Endothelial cell of umbilical vein (primary cell): ENCODE measurements at regions not wholly inside any gene's neighbourhood (a gene's known extent, or its start where the extent isn't known, plus 50 kb on each side); places are given as distances from the start of the nearest gene placed in this dataset.

ENCODE experiments used
- BruUV-seq: library from RNA; stranded (reverse); fragments of 400-500 nt; replicated peaks from 2 replicates; lab custom pipeline; 2021; lab: Mats Ljungman, UMichigan
- CTCF ChIA-PET: fragments of 300-600, 350-600 bp; sonication (Branson Sonifier 250); formaldehyde crosslinking; loops from one replicate; lab custom pipeline; 2021; ENCODE audit warnings: antibody characterized with exemption, inconsistent platforms; lab: Charles Lee
- POLR2A ChIA-PET: fragments of 300-600, 350-600 bp; sonication (Branson Sonifier 250); formaldehyde crosslinking; loops from one replicate; lab custom pipeline; 2021; ENCODE audit warnings: antibody characterized with exemption, inconsistent platforms; lab: Charles Lee
- DNase-seq: peaks from one replicate; pipeline ENCODE4 v3.0.0-alpha.2; 2011; ENCODE audit warnings: low read depth, low spot score
- FAIRE-seq: peaks from 2 replicates; lab custom pipeline; 2011; peaks lifted over from hg19 to GRCh38; lab: Jason Lieb, UNC
- H2AFZ ChIP-seq: 2 replicates; pipeline ENCODE4 v1.6.0; 2012; ENCODE audit warnings: low read depth, low read length, control low read depth, inconsistent platforms
- H3K27ac ChIP-seq: 2 replicates; pipeline ENCODE4 v1.5.1; 2011; ENCODE audit warnings: low read depth, mild to moderate bottlenecking, control low read depth, low read length, moderate library complexity; ENCODE audit not compliant: insufficient read depth
- H3K27me3 ChIP-seq, 2 experiments: 2 replicates each; pipeline versions ENCODE4 v1.6.0 to v1.6.1; 2011; ENCODE audit warnings: low read length in 2 of 2, mixed read lengths in 1 of 2; ENCODE audit not compliant: control insufficient read depth in 2 of 2, insufficient read depth in 2 of 2
- H3K36me3 ChIP-seq, 2 experiments: 2 replicates in 1 of 2; 3 replicates in 1 of 2; pipeline ENCODE4 v1.5.1; 2011; ENCODE audit warnings: low read length in 2 of 2, mild to moderate bottlenecking in 1 of 2, moderate library complexity in 1 of 2; ENCODE audit not compliant: control insufficient read depth in 2 of 2, insufficient read depth in 2 of 2; ENCODE audit errors: extremely low read depth in 1 of 2
- H3K4me1 ChIP-seq: 3 replicates; pipeline ENCODE4 v1.5.1; 2011; ENCODE audit warnings: mild to moderate bottlenecking, low read length; ENCODE audit not compliant: control insufficient read depth, insufficient read depth; ENCODE audit errors: extremely low read depth
- H3K4me2 ChIP-seq: 2 replicates; pipeline ENCODE4 v1.6.1; 2011; ENCODE audit warnings: low read length, control low read depth, mixed read lengths; ENCODE audit not compliant: insufficient read depth
- H3K4me3 ChIP-seq, 3 experiments: fragments of 200-600 bp in 1 of 3; sonication (generic), shearing (Covaris generic) in 1 of 3; replicated peaks in 1 of 3; 2 replicates each; pipeline ENCODE4 v1.5.1; 2011 to 2016; ENCODE audit warnings: control low read depth in 3 of 3, low read length in 3 of 3, mild to moderate bottlenecking in 2 of 3, inconsistent platforms in 1 of 3, low read depth in 1 of 3, moderate library complexity in 1 of 3; ENCODE audit not compliant: insufficient read depth in 1 of 3
- H3K79me2 ChIP-seq: 2 replicates; pipeline ENCODE4 v1.6.0; 2012; ENCODE audit warnings: low read length, inconsistent platforms; ENCODE audit not compliant: control insufficient read depth, insufficient read depth
- H3K9ac ChIP-seq: replicated peaks from 2 replicates; pipeline ENCODE3; 2011; ENCODE audit warnings: low read length, control low read depth; ENCODE audit not compliant: insufficient read depth; ENCODE audit errors: extremely low read depth
- H3K9me1 ChIP-seq: replicated peaks from 3 replicates; pipeline ENCODE4 v1.6.0; 2011; ENCODE audit warnings: mild to moderate bottlenecking, low read length; ENCODE audit not compliant: control insufficient read depth, insufficient read depth; ENCODE audit errors: extremely low read depth
- H3K9me3 ChIP-seq: replicated peaks from 2 replicates; pipeline ENCODE4 v1.5.1; 2012; ENCODE audit warnings: low read length, inconsistent platforms; ENCODE audit not compliant: control insufficient read depth, insufficient read depth
- H4K20me1 ChIP-seq: replicated peaks from 2 replicates; pipeline ENCODE3; 2011; ENCODE audit warnings: mild to moderate bottlenecking, low read length; ENCODE audit not compliant: control insufficient read depth, insufficient read depth; ENCODE audit errors: extremely low read depth
- CTCF ChIP-seq, 2 donors: IDR thresholded peaks; 1 replicate in 1 of 2; 2 replicates in 1 of 2; pipeline ENCODE4 v1.5.1; 2011; ENCODE audit warnings: low read length in 2 of 2, mild to moderate bottlenecking in 2 of 2, moderate library complexity in 2 of 2, control low read depth in 1 of 2, inconsistent platforms in 1 of 2, low read depth in 1 of 2; ENCODE audit not compliant: insufficient read depth in 1 of 2; ENCODE audit errors: extremely low read depth in 1 of 2
- EZH2 ChIP-seq: IDR thresholded peaks from 2 replicates; pipeline ENCODE4 v1.6.1; 2012; ENCODE audit warnings: borderline replicate concordance, low read depth, mild to moderate bottlenecking, moderate library complexity, low read length, inconsistent platforms; ENCODE audit not compliant: severe bottlenecking
- FOS ChIP-seq: IDR thresholded peaks from 2 replicates; pipeline ENCODE4 v1.6.1; 2011; ENCODE audit warnings: mild to moderate bottlenecking, low read length, moderate library complexity, borderline replicate concordance; ENCODE audit not compliant: insufficient read depth
- GATA2 ChIP-seq: IDR thresholded peaks from 2 replicates; pipeline ENCODE4 v1.7.0; 2011; ENCODE audit warnings: low read depth, mild to moderate bottlenecking, moderate library complexity, mixed read lengths, low read length; ENCODE audit not compliant: insufficient read length, insufficient read depth
- JUN ChIP-seq: IDR thresholded peaks from 2 replicates; pipeline ENCODE4 v1.6.1; 2011; ENCODE audit warnings: borderline replicate concordance, low read depth; ENCODE audit not compliant: insufficient read length, insufficient read depth
- MAX ChIP-seq: IDR thresholded peaks from 2 replicates; pipeline ENCODE4 v1.6.1; 2011; ENCODE audit not compliant: insufficient read depth, insufficient read length
- MYC ChIP-seq: IDR thresholded peaks from one replicate; pipeline ENCODE4 v1.6.1; 2011; ENCODE audit warnings: mild to moderate bottlenecking, low read depth, low read length
- POLR2A ChIP-seq: IDR thresholded peaks from 2 replicates; pipeline ENCODE4 v1.6.1; 2012; ENCODE audit warnings: low read depth, mild to moderate bottlenecking, control low read depth, low read length
- POLR2AphosphoS5 ChIP-seq: IDR thresholded peaks from 2 replicates; pipeline ENCODE4 v1.6.1; 2012; ENCODE audit warnings: low read depth, mild to moderate bottlenecking, control low read depth, low read length, moderate library complexity; ENCODE audit not compliant: insufficient read depth
- dilution Hi-C: fragments of 300-500 bp; cut with MboI; formaldehyde crosslinking; loops from one replicate; pipeline ENCODE4 v1.15.0; 2019; ENCODE audit warnings: low sequenced_read_pairs; ENCODE audit not compliant: extremely low pct_ligation_motif_present
- intact Hi-C: fragments of 100-400 bp; cut with micrococcal nuclease; formaldehyde crosslinking; loops from one replicate; pipeline ENCODE4 v1.10.0; 2022

- Histone ChIP-seq H3K4me1 (peaks cover 12% of the 10 kb centered on the region), H3K9ac (no peak overlapping the region), H2AFZ (no peak overlapping the region), H3K9me3 (no peaks in the 10 kb centered on the region), H3K79me2 (no peaks in the 10 kb centered on the region), H3K27me3 (no peaks in the 10 kb centered on the region), H3K4me2 (no peak overlapping the region), H4K20me1 (no peaks in the 10 kb centered on the region), H3K4me3 (no peak overlapping the region), H3K9me1 (no peaks in the 10 kb centered on the region), H3K36me3 (no peaks in the 10 kb centered on the region), H3K27ac (no peak overlapping the region)
- intact Hi-C loops (no loop called here), dilution Hi-C loops (no loop called here)
- ChIA-PET CTCF (interaction anchor here (1.4 to 1.5 kb wide), 2 partner anchors 9 to 10 kb away, joined by 3 to 5 read pairs; no protein-coding TSS in a partner anchor), POLR2A (no interaction called here)
- FAIRE-seq (no peak), DNase-seq (no peak)
- no TSS peak for BruUV-seq
- TF ChIP-seq POLR2AphosphoS5, result no peak
- no peak for TF ChIP-seq MAX
- TF ChIP-seq CTCF (IDR thresholded peaks at IDR 0.05; ENCODE audit: extremely low read depth in 1 of 2, insufficient read depth in 1 of 2, low read depth in 1 of 2, low read length in 2 of 2), result no peak
- no peak for TF ChIP-seq POLR2A
- no peak for TF ChIP-seq JUN
- TF ChIP-seq MYC, result no peak
- no peak for TF ChIP-seq FOS
- no peak for TF ChIP-seq GATA2
- no peak for TF ChIP-seq EZH2
Observed at GRCh38 chr7:106185719-106186118, 73.6 kb upstream of the SYPL1 start.
